HG02571 (cell line): ENCODE measurements at regions not wholly inside any gene's neighbourhood (a gene's known extent, or its start where the extent isn't known, plus 50 kb on each side); places are given as distances from the start of the nearest gene placed in this dataset.
"Not testable (repeated sequence)": the region's sequence is repeated elsewhere in the genome, so short reads cannot be mapped to it uniquely, and the experiment has no call there.

Experiments
- ATAC-seq: cut with Tn5 transposase; IDR thresholded peaks from one replicate; pipeline ENCODE4 v1.9.1; 2021; ENCODE audit warnings: mild to moderate bottlenecking, moderate library complexity; ENCODE audit not compliant: unreplicated experiment

DNA sequence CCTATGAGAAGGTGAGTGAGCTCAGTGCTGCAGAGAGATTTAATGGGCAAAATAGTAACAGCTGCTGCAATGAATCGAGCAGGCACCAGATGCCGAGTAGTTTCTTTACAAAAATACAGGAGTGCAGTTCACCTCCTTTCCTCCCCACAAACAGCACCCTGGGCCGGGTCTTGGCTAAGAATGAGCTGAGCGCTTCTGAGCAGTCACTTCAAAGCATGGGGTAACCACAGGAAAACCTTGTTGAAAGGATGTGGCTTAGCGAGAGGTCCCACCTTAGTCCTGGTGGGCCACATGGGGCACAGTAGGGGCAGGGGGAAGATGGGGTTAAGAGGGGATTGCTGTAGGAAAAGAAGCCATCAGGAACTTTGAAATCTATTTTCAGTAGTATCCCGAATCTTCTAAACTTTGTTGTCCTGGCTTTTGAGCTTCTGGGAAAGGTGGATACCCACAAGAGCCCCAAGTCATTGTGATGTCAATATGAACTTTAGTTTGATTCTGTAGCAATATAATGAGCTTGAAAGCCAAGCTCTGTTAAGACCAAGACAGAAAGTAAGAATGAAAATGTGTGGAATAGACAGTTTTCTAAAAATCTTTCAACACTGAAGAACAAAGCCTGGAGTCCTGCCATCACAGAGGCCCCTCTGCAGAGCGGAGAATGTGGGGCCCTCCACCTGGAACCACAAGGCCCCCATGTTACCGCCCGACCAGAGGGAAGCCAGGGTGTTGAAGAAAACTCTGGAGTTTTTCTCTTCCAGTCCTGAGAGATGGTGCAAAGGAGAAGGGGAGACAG is 101.0 kb upstream of the ZNF236 start:
- ATAC-seq: no peak

- no peak for ATAC-seq
Measured at GRCh38 chr18:76720683-76721082, 101.7 kb upstream of the ZNF236 start.

- ATAC-seq: no peak
Measured at GRCh38 chr18:76715012-76715610, 107.2 kb upstream of the ZNF236 start.

DNA sequence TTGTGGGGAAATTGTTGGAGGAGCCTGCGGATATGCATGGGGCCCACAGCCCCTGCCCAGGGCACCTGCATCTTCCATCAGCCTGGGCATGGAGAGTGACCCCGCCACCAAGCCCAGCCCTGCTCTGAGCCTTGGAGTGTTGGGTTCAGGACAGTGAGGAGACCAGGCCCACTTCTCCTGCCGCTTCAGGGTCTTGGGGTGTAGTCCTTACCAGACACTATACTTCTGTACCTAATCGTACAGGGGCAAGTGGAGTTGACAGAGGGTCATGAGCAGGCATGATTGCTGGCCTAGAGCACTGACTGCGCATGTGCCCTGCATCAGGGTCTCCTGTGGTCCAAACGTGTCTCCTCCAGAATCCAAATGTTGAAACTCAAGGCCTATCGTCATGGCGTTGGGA is 108.9 kb upstream of the ZNF236 start:
- ATAC-seq: no peak

- ATAC-seq: no peak
Measured at GRCh38 chr18:76712511-76713140, 109.7 kb upstream of the ZNF236 start.

GRCh38 chr18:76710646-76711520 is 111.5 kb upstream of the ZNF236 start:
- no peak for ATAC-seq

DNA sequence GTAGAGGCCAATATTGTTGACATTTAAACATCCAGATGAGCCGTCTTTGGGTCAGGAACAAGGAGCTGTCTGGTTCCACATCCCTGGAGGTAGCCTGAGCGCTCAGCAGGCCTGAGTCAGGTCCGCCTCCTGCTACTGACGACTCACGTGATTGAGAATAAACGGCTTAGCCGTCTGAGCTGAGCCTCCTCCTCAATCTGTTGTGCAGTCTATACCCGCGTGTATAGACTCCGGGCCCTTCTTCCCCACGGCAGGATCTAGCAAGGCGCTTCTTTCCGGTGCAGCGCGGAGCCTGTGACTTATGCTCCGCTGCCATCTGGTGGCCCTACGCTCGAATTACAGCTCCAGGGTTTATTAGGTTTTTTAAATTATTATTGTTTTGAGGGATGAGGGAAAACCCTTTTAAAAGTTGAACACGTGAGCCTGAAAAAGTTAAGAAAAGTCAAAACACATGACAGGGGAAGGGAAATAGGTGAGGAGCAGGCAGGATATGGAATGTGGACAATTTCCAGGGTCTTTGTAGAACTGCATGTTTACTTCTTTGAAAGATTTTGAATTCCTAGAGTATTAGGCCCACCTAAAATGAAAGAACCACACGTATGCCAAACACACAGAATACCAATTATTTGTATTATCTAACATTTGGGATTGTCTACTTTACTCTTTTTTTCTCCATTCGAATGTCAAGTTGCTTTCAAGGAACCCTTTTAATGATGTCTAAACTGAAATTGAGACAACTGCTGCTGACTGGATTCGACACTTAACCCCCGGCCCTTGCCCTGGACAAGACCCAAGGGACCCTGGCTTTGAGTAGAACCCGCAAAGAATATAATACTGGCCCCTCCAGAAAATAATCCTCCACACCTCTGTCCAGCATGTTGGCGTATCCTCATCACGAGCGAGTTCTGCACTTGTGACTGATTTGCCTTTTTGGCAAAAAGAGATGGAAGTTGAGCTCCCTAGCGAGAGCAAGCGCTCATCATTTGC is 112.4 kb upstream of the ZNF236 start:
- ATAC-seq: peak; percentile 69

- no peak for ATAC-seq
Measured at GRCh38 chr18:76708722-76709353, 113.5 kb upstream of the ZNF236 start.

- ATAC-seq: no peak
Measured at GRCh38 chr18:76708071-76708721, 114.2 kb upstream of the ZNF236 start.

DNA sequence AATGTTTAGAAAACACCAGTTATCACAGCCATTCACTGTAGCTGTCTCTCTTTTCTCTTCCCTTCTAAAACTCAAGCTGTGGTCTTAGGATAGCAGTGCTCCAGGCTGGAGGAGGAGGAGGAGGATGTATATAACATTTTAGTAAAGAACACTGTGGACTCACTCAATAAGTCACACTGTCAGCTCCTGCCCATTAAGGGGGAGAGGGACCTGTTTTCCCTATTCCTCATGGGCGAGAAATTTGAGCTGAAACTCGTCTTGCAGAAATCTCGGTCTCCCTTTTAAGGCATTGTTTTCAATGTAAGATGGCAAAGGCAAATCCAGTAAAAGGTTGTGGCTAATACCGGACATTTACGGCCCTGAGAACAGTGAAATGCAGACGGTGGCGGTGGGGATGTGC is 114.8 kb upstream of the ZNF236 start:
- ATAC-seq: no peak

DNA sequence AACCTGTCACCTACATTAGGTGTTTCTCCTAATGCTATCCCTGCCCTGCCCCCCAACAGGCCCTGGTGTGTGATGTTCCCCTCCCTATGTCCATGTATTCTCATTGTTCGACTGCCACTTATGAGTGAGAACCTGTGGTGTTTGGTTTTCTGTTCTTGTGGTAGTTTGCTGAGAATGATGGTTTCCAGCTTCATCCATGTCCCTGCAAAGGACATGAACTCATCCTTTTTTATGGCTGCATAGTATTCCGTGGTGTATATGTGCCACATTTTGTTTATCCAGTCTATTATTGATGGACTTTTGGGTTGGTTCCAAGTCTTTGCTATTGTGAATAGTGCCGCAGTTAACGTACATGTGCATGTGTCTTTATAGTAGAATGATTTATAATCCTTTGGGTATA is 117.8 kb upstream of the ZNF236 start:
- ATAC-seq: not testable (repeated sequence)

- ATAC-seq: no peak
Measured at GRCh38 chr18:76699923-76700322, 122.4 kb upstream of the ZNF236 start.

DNA sequence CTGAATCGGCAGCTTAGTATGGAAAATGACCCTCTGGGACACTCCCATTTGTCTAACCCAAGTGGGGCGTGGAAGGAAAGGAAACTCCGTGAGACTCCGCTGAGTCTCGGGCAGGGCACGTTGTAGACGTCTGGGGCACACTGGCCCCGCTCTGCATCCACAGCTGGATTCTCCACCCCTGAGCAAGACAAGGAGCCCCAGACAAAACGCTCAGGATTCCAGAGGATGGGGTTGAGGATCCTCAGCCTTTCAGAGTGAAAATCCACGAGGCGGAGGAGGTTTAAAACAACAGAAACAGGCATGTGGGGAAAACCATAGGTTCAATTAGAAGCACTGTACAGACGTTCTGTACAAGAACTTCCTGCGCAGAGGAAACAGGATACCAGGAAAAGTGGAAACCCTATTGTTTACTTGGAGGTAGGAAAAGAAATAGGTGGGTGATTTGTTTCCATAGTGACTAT is 124.9 kb upstream of the ZNF236 start:
- ATAC-seq: no peak

DNA sequence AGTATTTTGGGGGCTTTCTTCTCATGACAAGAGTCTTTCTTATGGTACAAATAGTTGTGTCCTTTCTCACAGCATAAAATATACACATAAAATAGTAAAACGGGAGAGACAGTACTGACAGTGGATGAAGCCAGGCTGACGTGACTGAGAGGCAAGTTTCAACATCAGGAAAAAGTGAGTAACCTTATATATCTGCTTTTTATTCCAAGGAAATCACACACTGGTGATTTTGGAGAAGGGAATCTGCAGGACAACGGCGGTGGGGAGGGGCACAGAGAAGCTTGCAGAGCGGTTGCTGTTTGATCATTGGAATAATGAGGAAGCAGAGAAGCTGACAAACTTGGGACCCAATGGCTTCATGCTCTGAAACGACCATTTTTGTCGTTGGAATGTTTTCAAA is 130.6 kb upstream of the ZNF236 start:
- no peak for ATAC-seq

GRCh38 chr18:76689646-76690264 is 132.6 kb upstream of the ZNF236 start:
- no peak for ATAC-seq

- ATAC-seq: no peak
Measured at GRCh38 chr18:76688724-76689472, 133.5 kb upstream of the ZNF236 start.

- ATAC-seq: no peak
Measured at GRCh38 chr18:76687304-76687962, 134.9 kb upstream of the ZNF236 start.
